HG02610 (cell line): ENCODE measurements at regions not wholly inside any gene's neighbourhood (a gene's known extent, or its start where the extent isn't known, plus 50 kb on each side); places are given as distances from the start of the nearest gene placed in this dataset.
"Not testable (repeated sequence)": the region's sequence is repeated elsewhere in the genome, so short reads cannot be mapped to it uniquely, and the experiment has no call there.

ENCODE experiments used
- ATAC-seq: cut with Tn5 transposase; IDR thresholded peaks from one replicate; pipeline ENCODE4 v1.9.1; 2021; ENCODE audit warnings: mild to moderate bottlenecking, moderate library complexity; ENCODE audit not compliant: unreplicated experiment

- ATAC-seq: not testable (repeated sequence)
Measured at GRCh38 chr10:65053397-65053796, 1532.2 kb downstream of the REEP3 start.

GRCh38 chr10:65053831-65054351 lies 1532.7 kb downstream of the REEP3 start:
- ATAC-seq: not testable (repeated sequence)

- not testable (repeated sequence) for ATAC-seq
Measured at GRCh38 chr10:65054701-65055100, 1533.5 kb downstream of the REEP3 start.

GRCh38 chr10:65065278-65065677 lies 1544.1 kb downstream of the REEP3 start:
- ATAC-seq: no peak

GRCh38 chr10:65083222-65083621 lies 1562.0 kb downstream of the REEP3 start:
- ATAC-seq: no peak

GRCh38 chr10:65090991-65091390 lies 1569.8 kb downstream of the REEP3 start:
- ATAC-seq: no peak

GRCh38 chr10:65100146-65100545 lies 1578.9 kb downstream of the REEP3 start:
- no peak for ATAC-seq

- ATAC-seq: not testable (repeated sequence)
Measured at GRCh38 chr10:65100881-65101280, 1579.7 kb downstream of the REEP3 start.

GRCh38 chr10:65110009-65110408 lies 1588.8 kb downstream of the REEP3 start:
- ATAC-seq: no peak

GRCh38 chr10:65111059-65111458 lies 1589.9 kb downstream of the REEP3 start:
- not testable (repeated sequence) for ATAC-seq

GRCh38 chr10:65112573-65112972 lies 1591.4 kb downstream of the REEP3 start:
- ATAC-seq: no peak

- ATAC-seq: no peak
Measured at GRCh38 chr10:65123120-65123519, 1601.9 kb downstream of the REEP3 start.

GRCh38 chr10:65125212-65125611 lies 1604.0 kb downstream of the REEP3 start:
- ATAC-seq: no peak

- ATAC-seq: no peak
Measured at GRCh38 chr10:65126288-65126687, 1605.1 kb downstream of the REEP3 start.

GRCh38 chr10:65128277-65128676 lies 1607.1 kb downstream of the REEP3 start:
- ATAC-seq: no peak

GRCh38 chr10:65130162-65130758 lies 1609.1 kb downstream of the REEP3 start:
- ATAC-seq: no peak

GRCh38 chr10:65133652-65134051 lies 1612.5 kb downstream of the REEP3 start:
- ATAC-seq: no peak

GRCh38 chr10:65135508-65135907 lies 1614.3 kb downstream of the REEP3 start:
- ATAC-seq: no peak

- ATAC-seq: no peak
Measured at GRCh38 chr10:65142641-65143435, 1621.6 kb downstream of the REEP3 start.

GRCh38 chr10:65143723-65144122 lies 1622.5 kb downstream of the REEP3 start:
- ATAC-seq: no peak

- ATAC-seq: no peak
Measured at GRCh38 chr10:65149878-65150277, 1628.7 kb downstream of the REEP3 start.

- no peak for ATAC-seq
Measured at GRCh38 chr10:65166272-65166671, 1645.1 kb downstream of the REEP3 start.
